NT2/D1 (cell line): ENCODE measurements at regions not wholly inside any gene's neighbourhood (a gene's known extent, or its start where the extent isn't known, plus 50 kb on each side); places are given as distances from the start of the nearest gene placed in this dataset.

Experiments
- DNase-seq: peaks from one replicate; pipeline ENCODE4 v3.0.0-alpha.2; 2011; ENCODE audit warnings: low read depth, low spot score
- H3K27me3 ChIP-seq: 2 replicates; pipeline ENCODE4 v1.6.0; 2011; ENCODE audit warnings: mild to moderate bottlenecking; ENCODE audit not compliant: insufficient read length, insufficient read depth
- H3K36me3 ChIP-seq: 2 replicates; pipeline ENCODE4 v1.6.1; 2011; ENCODE audit warnings: mild to moderate bottlenecking, low read length, mixed read lengths; ENCODE audit not compliant: insufficient read depth, insufficient read length
- H3K4me1 ChIP-seq: 2 replicates; pipeline ENCODE4 v1.5.1; 2011; ENCODE audit not compliant: insufficient read depth, insufficient read length
- H3K4me3 ChIP-seq: 2 replicates; pipeline ENCODE4 v1.5.1; 2011; ENCODE audit warnings: low read depth; ENCODE audit not compliant: insufficient read length
- H3K9ac ChIP-seq: 2 replicates; pipeline ENCODE4 v1.6.0; 2011; ENCODE audit warnings: low read depth; ENCODE audit not compliant: insufficient read length
- H3K9me3 ChIP-seq: 2 replicates; pipeline ENCODE4 v1.5.1; 2011; ENCODE audit warnings: mild to moderate bottlenecking, low read length; ENCODE audit not compliant: insufficient read depth
- SUZ12 ChIP-seq: IDR thresholded peaks from 2 replicates; pipeline ENCODE4 v1.6.1; 2011; ENCODE audit not compliant: insufficient read length, insufficient read depth; ENCODE audit errors: extremely low read depth
- YY1 ChIP-seq: IDR thresholded peaks from 2 replicates; pipeline ENCODE4 v1.6.1; 2011; ENCODE audit not compliant: insufficient read length, insufficient read depth
- ZNF274 ChIP-seq: IDR thresholded peaks from 2 replicates; pipeline ENCODE4 v1.6.1; 2011; ENCODE audit warnings: mild to moderate bottlenecking, low read depth, low read length

DNA sequence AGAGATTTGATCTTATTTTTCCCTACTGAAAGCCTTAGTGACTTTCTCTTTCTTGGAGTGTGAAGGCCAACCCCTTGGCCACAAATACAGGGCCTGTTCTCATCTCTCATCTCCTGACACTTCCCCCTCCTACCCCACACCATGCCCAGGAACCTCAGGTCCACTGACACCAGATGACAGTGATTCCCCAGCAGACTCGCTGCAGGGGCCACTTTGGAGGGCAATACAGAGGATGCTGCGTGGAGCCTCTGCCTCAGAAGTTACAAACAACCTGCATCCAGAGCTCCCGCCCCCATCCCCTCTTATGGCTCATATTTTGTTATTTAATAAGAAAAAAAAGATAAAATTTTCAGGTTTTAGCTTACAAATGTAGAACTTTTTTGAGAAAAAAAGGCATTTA lies 70.1 kb upstream of the LGALSL start:
- no peak for DNase-seq
- no peaks in the 10 kb centered on the region for H3K27me3 ChIP-seq

DNA sequence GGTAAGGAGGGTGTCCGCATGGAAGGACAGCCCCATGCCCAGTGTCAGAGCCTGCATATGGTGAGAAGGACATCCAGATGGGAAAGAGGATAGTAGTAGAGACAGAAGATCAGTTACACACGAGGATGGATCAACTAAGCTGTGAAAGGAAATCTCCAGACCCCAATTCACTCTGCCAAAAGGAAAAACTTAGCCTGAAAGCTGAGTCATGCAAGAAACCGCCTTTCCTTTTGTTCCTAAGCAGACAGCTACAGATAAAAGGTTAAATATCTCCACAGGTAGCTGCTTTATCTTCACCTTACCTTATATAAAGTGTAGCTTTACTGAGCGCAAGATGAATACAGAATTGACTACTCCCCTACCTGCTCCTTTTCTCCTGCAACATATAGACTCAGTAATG lies 67.3 kb upstream of the LGALSL start:
- Histone ChIP-seq H3K36me3 (no peaks in the 10 kb centered on the region), H3K9me3 (peaks cover 8% of the 10 kb centered on the region), H3K4me3 (no peak overlapping the region), H3K9ac (no peak overlapping the region), H3K4me1 (no peaks in the 10 kb centered on the region), H3K27me3 (no peaks in the 10 kb centered on the region)
- TF ChIP-seq SUZ12 (no peak), YY1 (no peak), ZNF274 (no peak)
- DNase-seq = no peak

More for the DNA sequence above, 70.1 kb upstream of the LGALSL start:
- Histone ChIP-seq H3K4me1 (no peaks in the 10 kb centered on the region), H3K36me3 (no peaks in the 10 kb centered on the region), H3K4me3 (no peak overlapping the region), H3K9ac (no peak overlapping the region), H3K9me3 (no peaks in the 10 kb centered on the region)
- TF ChIP-seq ZNF274 = no peak
- no peak for TF ChIP-seq SUZ12
- no peak for TF ChIP-seq YY1

DNA sequence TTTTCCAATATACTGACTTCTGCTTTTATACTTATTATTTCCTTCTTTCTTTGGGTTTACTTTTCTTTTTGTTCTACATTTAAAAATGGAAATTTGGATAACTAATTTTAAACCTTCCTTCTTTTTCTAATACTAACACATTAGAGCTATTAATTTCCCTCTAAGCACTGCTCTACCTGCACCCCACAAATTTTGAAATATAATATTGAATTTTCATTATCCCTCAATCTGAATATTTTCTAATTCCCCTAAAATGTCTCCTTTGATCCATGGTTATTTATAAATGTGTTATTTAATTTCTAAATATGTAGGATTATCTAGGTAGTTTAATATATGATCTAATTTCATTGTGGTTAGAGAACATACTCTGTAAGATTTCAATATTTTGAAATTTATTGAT lies 63.4 kb upstream of the LGALSL start:
- TF ChIP-seq SUZ12 (no peak), ZNF274 (no peak), YY1 (no peak)
- no peak for DNase-seq
- Histone ChIP-seq H3K9ac (no peak overlapping the region), H3K27me3 (no peaks in the 10 kb centered on the region), H3K4me3 (no peak overlapping the region), H3K36me3 (no peaks in the 10 kb centered on the region), H3K9me3 (peaks cover 8% of the 10 kb centered on the region), H3K4me1 (no peaks in the 10 kb centered on the region)

DNA sequence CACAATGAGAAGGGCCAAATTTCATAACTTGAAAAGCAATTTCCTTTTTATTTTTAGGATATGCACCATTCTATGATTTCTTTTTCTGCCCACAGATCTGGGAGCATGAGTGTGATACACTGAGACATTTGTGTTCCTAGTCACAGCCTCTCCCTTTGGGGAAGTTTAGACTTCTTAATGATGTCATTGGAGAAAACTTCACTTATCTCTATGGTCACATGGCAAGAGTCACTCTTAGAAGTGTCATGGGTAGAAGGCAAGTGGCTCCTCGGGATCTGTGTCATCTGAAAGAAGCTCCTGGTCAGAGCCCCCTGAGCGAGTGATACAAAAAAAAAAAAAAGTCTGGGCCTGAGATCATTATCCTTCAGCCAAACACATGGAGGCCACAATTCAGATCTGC lies 62.5 kb upstream of the LGALSL start:
- no peak for TF ChIP-seq SUZ12
- TF ChIP-seq YY1 = no peak
- no peak for TF ChIP-seq ZNF274
- H3K4me1 ChIP-seq = no peaks in the 10 kb centered on the region
- no peaks in the 10 kb centered on the region for H3K36me3 ChIP-seq
- H3K27me3 ChIP-seq = no peaks in the 10 kb centered on the region
- H3K9me3 ChIP-seq = peaks cover 8% of the 10 kb centered on the region
- no peak for DNase-seq
- H3K4me3 ChIP-seq = no peak overlapping the region
- H3K9ac ChIP-seq = no peak overlapping the region

DNA sequence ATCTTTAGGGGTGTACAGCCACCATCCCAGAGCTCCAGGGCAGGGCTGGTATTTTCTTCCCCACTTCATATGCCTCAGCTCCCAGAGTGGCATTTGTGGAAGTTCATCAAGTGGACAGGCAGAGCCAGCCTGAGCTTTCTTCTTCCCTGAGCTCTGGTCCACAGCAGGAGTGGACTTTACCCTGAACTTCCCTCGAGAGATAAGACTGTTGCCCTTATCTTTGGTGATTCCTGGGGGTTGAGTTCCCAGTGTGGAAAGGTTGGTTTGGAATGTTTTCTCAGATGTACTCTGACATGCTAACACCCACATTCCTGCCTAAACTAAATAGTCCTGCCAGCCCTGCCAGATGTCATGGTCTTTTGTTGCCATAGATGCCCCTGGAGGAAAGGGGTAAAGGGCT lies 62.0 kb upstream of the LGALSL start:
- H3K9ac ChIP-seq = no peak overlapping the region
- TF ChIP-seq SUZ12 = no peak
- TF ChIP-seq ZNF274 = no peak
- TF ChIP-seq YY1 = no peak
- no peak overlapping the region for H3K4me3 ChIP-seq
- H3K36me3 ChIP-seq = no peaks in the 10 kb centered on the region
- no peaks in the 10 kb centered on the region for H3K4me1 ChIP-seq
- no peaks in the 10 kb centered on the region for H3K27me3 ChIP-seq
- no peak for DNase-seq
- H3K9me3 ChIP-seq = peaks cover 8% of the 10 kb centered on the region

DNA sequence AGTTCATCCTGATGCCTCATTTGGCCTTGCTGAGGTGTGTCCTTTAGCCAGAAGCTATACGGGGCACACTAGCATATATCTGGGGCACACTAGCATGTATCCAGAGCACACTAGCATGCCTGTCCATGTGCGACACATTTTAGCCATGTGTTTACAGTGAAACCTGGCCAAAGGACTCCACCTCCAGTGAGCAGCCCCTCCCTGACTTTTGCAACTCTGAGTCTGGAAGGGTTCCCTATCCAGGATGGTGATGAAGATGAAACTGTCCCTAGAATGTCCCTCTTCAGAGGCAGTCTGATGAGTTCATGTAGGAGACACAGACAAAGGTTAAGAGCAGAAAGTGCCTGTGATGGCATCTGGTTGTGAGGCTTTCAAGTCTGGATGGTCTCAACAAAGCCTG lies 61.4 kb upstream of the LGALSL start:
- DNase-seq = no peak
- H3K9me3 ChIP-seq = peaks cover 8% of the 10 kb centered on the region
- H3K4me1 ChIP-seq = no peaks in the 10 kb centered on the region
- H3K9ac ChIP-seq = no peak overlapping the region
- TF ChIP-seq ZNF274 = no peak
- no peak for TF ChIP-seq SUZ12
- no peak for TF ChIP-seq YY1
- no peak overlapping the region for H3K4me3 ChIP-seq
- H3K36me3 ChIP-seq = no peaks in the 10 kb centered on the region
- no peaks in the 10 kb centered on the region for H3K27me3 ChIP-seq

DNA sequence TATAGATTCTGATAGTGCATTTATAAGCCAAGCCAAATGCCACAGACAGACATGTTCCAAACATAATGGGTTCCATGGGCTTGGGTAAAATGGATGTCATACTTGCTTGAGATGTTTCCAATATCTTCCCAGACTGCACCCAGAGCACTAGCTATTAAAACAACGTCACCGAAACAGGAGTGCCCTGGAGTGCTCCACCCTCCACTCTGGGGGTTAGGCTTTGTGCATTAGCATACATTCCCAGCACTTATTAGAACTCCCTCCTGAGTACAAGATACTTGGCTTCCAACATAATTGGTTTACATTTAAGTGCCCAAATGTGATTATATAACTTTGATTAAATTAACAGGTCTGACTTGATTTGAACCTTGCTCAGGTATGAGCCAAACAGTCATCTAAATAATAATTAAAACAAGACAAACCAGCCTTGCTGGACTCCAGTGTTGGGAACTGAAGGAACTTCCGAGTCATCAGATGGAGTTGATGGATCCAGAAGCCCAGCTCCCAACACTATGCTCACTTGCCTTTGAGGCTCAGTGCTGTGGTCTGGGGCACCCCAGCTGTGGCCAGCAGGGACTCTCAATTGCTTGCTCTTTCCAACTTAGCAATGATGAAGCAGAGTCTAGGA lies 60.5 kb upstream of the LGALSL start:
- Histone ChIP-seq H3K4me3 (no peak overlapping the region), H3K9ac (no peak overlapping the region), H3K9me3 (peaks cover 8% of the 10 kb centered on the region), H3K36me3 (no peaks in the 10 kb centered on the region), H3K4me1 (no peaks in the 10 kb centered on the region), H3K27me3 (no peaks in the 10 kb centered on the region)
- no peak for DNase-seq
- TF ChIP-seq SUZ12 (no peak), YY1 (no peak), ZNF274 (no peak)

DNA sequence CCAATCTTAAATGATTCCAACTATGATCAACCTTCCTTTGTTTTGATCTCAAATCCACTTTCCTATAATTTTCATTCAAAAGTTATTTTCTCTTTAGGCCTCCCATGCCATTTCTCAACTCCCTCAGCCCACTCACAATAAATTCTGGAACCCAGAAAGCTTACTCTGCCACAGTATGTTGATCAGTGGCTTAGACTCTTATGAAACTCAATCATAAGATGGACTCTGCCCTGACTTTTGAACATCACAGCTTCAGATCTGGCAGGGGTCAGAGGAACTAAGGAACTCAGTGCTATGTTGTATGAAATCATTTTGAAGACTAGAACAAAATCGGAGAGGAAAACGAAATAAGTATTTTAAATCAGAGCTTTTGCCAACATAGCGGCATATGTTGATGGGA lies 59.8 kb upstream of the LGALSL start:
- TF ChIP-seq YY1 (no peak), ZNF274 (no peak), SUZ12 (no peak)
- Histone ChIP-seq H3K27me3 (no peaks in the 10 kb centered on the region), H3K9ac (no peak overlapping the region), H3K4me3 (no peak overlapping the region), H3K36me3 (no peaks in the 10 kb centered on the region), H3K9me3 (peaks cover 8% of the 10 kb centered on the region), H3K4me1 (no peaks in the 10 kb centered on the region)
- no peak for DNase-seq
